SK-N-SH (cell line): ENCODE measurements at regions not wholly inside any gene's neighbourhood (a gene's known extent, or its start where the extent isn't known, plus 50 kb on each side); places are given as distances from the start of the nearest gene placed in this dataset.

Experiments used
- CTCF ChIA-PET: fragments of 300-600, 350-600 bp; formaldehyde crosslinking; extraction: SDS; loops from one replicate; lab custom pipeline; 2021; lab: Yijun Ruan, JAX
- POLR2A ChIA-PET: fragments of 350-600 bp; sonication (Branson Sonifier 250); formaldehyde crosslinking; extraction: SDS; loops from one replicate; lab custom pipeline; 2020; ENCODE audit warnings: antibody characterized with exemption, inconsistent platforms; lab: Yijun Ruan, JAX
- DNase-seq: peaks from one replicate; pipeline ENCODE4 v3.0.0; 2012
- H2AFZ ChIP-seq: fragments of 200-600 bp; sonication (generic); 2 replicates; pipeline ENCODE4 v1.8.1; 2016; ENCODE audit warnings: antibody characterized with exemption, mild to moderate bottlenecking, low read depth
- H3F3A ChIP-seq: fragments of 200-600 bp; sonication (generic); replicated peaks from 2 replicates; pipeline ENCODE3; 2016; ENCODE audit warnings: antibody characterized with exemption, mild to moderate bottlenecking; ENCODE audit not compliant: insufficient read depth
- H3K27ac ChIP-seq, 2 experiments: fragments of 200-500 bp in 1 of 2; fragments of 200-600 bp in 1 of 2; sonication (Bioruptor generic) in 1 of 2; sonication (generic), shearing (Covaris generic) in 1 of 2; 2 replicates each; pipeline versions ENCODE4 v1.5.1 to v1.6.1; 2014 to 2016; ENCODE audit warnings: low read depth in 2 of 2, inconsistent platforms in 1 of 2, low read length in 1 of 2, mild to moderate bottlenecking in 1 of 2, mixed read lengths in 1 of 2
- H3K27me3 ChIP-seq: fragments of 200-600 bp; sonication (generic), shearing (Covaris generic); 2 replicates; pipeline ENCODE4 v1.6.1; 2016; ENCODE audit warnings: mixed run types; ENCODE audit not compliant: insufficient read depth
- H3K36me3 ChIP-seq, 2 experiments: fragments of 200-500 bp in 1 of 2; fragments of 200-600 bp in 1 of 2; sonication (Bioruptor generic) in 1 of 2; sonication (generic) in 1 of 2; replicated peaks in 1 of 2; 2 replicates each; pipeline versions ENCODE3 to v1.5.1; 2014 to 2016; ENCODE audit warnings: low read length in 1 of 2, mild to moderate bottlenecking in 1 of 2; ENCODE audit not compliant: insufficient read depth in 2 of 2, control insufficient read depth in 1 of 2
- H3K4me1 ChIP-seq, 2 experiments: fragments of 200-500 bp in 1 of 2; fragments of 200-600 bp in 1 of 2; sonication (Bioruptor generic) in 1 of 2; sonication (generic), shearing (Covaris generic) in 1 of 2; 2 replicates each; pipeline versions ENCODE4 v1.5.1 to v1.6.1; 2014 to 2016; ENCODE audit warnings: low read depth in 1 of 2, low read length in 1 of 2, mixed run types in 1 of 2; ENCODE audit not compliant: insufficient read depth in 2 of 2, control insufficient read depth in 1 of 2
- H3K4me2 ChIP-seq: fragments of 200-600 bp; sonication (generic), shearing (Covaris generic); 2 replicates; pipeline ENCODE4 v1.6.1; 2017; ENCODE audit warnings: mixed run types
- H3K4me3 ChIP-seq, 2 experiments: fragments of 200-500 bp in 1 of 2; fragments of 200-600 bp in 1 of 2; sonication (Bioruptor generic) in 1 of 2; sonication (generic), shearing (Covaris generic) in 1 of 2; 2 replicates each; pipeline versions ENCODE4 v1.5.1 to v1.8.1; 2014 to 2016; ENCODE audit warnings: low read depth in 2 of 2, inconsistent platforms in 1 of 2, low read length in 1 of 2, mild to moderate bottlenecking in 1 of 2, mixed read lengths in 1 of 2, moderate library complexity in 1 of 2
- H3K79me2 ChIP-seq: fragments of 200-600 bp; sonication (generic); 2 replicates; pipeline ENCODE4 v1.8.1; 2017; ENCODE audit warnings: mild to moderate bottlenecking; ENCODE audit not compliant: insufficient read depth
- H3K9ac ChIP-seq: fragments of 200-600 bp; sonication (generic); 2 replicates; pipeline ENCODE4 v1.6.1; 2017; ENCODE audit warnings: mixed run types
- H3K9me2 ChIP-seq: fragments of 200-600 bp; sonication (generic); 2 replicates; pipeline ENCODE4 v1.6.1; 2017; ENCODE audit warnings: mixed run types
- H3K9me3 ChIP-seq: fragments of 200-600 bp; sonication (generic); 2 replicates; pipeline ENCODE4 v1.6.1; 2017; ENCODE audit warnings: mixed run types, mild to moderate bottlenecking, moderate library complexity
- H4K20me1 ChIP-seq: fragments of 200-600 bp; sonication (generic); 2 replicates; pipeline ENCODE4 v1.6.1; 2017; ENCODE audit warnings: mild to moderate bottlenecking, mixed run types; ENCODE audit not compliant: insufficient read depth
- CHD2 ChIP-seq: fragments of 150-350 bp; IDR thresholded peaks from 2 replicates; pipeline ENCODE4 v1.6.1; 2018; ENCODE audit warnings: low read length; ENCODE audit not compliant: partially characterized antibody
- ELF1 ChIP-seq: IDR thresholded peaks from 2 replicates; pipeline ENCODE4 v1.4.0; 2012
- FOXJ3 ChIP-seq: sonication (generic); formaldehyde crosslinking; IDR thresholded peaks from 2 replicates; pipeline ENCODE4 v1.5.1; 2020; ENCODE audit warnings: mild to moderate bottlenecking, missing genetic modification reagents
- GATA2 ChIP-seq: sonication (generic); formaldehyde crosslinking; IDR thresholded peaks from 2 replicates; pipeline ENCODE4 v1.5.0; 2020; ENCODE audit warnings: mild to moderate bottlenecking, missing genetic modification reagents
- NFIC ChIP-seq: IDR thresholded peaks from 2 replicates; pipeline ENCODE4 v1.4.0; 2012; ENCODE audit warnings: borderline replicate concordance
- NRF1 ChIP-seq: IDR thresholded peaks from 2 replicates; pipeline ENCODE4 v1.6.1; 2012; ENCODE audit warnings: low read depth, mild to moderate bottlenecking, low read length
- POLR2AphosphoS5 ChIP-seq: IDR thresholded peaks from 2 replicates; pipeline ENCODE4 v1.6.1; 2012; ENCODE audit warnings: low read depth, low read length
- RAD21 ChIP-seq: IDR thresholded peaks from 2 replicates; pipeline ENCODE4 v1.6.1; 2012; ENCODE audit warnings: mild to moderate bottlenecking, low read length
- RFX5 ChIP-seq: IDR thresholded peaks from 2 replicates; pipeline ENCODE4 v1.6.1; 2012; ENCODE audit warnings: mild to moderate bottlenecking, improper control_type of control experiment, low read length
- SIN3A ChIP-seq: IDR thresholded peaks from 2 replicates; pipeline ENCODE4 v1.6.1; 2012; ENCODE audit warnings: low read depth, mild to moderate bottlenecking, low read length, moderate library complexity, borderline replicate concordance
- SMC3 ChIP-seq: IDR thresholded peaks from 2 replicates; pipeline ENCODE4 v1.6.1; 2012; ENCODE audit warnings: low read depth, low read length, improper control_type of control experiment
- TCF12 ChIP-seq: IDR thresholded peaks from 2 replicates; pipeline ENCODE4 v1.4.0; 2012
- TEAD4 ChIP-seq: IDR thresholded peaks from 2 replicates; pipeline ENCODE4 v1.4.0; 2012; ENCODE audit warnings: mild to moderate bottlenecking, borderline replicate concordance; ENCODE audit not compliant: insufficient read depth
- YY1 ChIP-seq: IDR thresholded peaks from 2 replicates; pipeline ENCODE4 v1.4.0; 2012; ENCODE audit warnings: low read depth, mild to moderate bottlenecking
- WGBS: methylation state at CpG from one replicate; pipeline ENCODE4 v1.1.6; 2017; ENCODE audit warnings: low lambda C conversion rate; 5-methylcytosine and 5-hydroxymethylcytosine counted together
- TF ChIP-seq, protein P1 (sequence below): IDR thresholded peaks from 2 replicates; pipeline ENCODE4 v1.6.1; 2012; ENCODE audit warnings: mild to moderate bottlenecking, low read depth, low read length, moderate library complexity
- TF ChIP-seq, protein P2 (sequence below): fragments of 150-350 bp; IDR thresholded peaks from 2 replicates; pipeline ENCODE4 v1.6.1; 2016; ENCODE audit warnings: mild to moderate bottlenecking, low read depth, low read length
- TF ChIP-seq, protein P3 (sequence below): fragments of 200-600 bp; sonication (generic); IDR thresholded peaks from 2 replicates; pipeline ENCODE4 v1.6.1; 2017; ENCODE audit warnings: antibody characterized with exemption, mild to moderate bottlenecking, moderate library complexity
- TF ChIP-seq, protein P4 (sequence below): IDR thresholded peaks from 2 replicates; pipeline ENCODE4 v1.4.0; 2012; ENCODE audit warnings: low read depth, borderline replicate concordance
- TF ChIP-seq, protein P5 (sequence below): IDR thresholded peaks from 2 replicates; pipeline ENCODE4 v1.4.0; 2012; ENCODE audit warnings: low read depth

DNA sequence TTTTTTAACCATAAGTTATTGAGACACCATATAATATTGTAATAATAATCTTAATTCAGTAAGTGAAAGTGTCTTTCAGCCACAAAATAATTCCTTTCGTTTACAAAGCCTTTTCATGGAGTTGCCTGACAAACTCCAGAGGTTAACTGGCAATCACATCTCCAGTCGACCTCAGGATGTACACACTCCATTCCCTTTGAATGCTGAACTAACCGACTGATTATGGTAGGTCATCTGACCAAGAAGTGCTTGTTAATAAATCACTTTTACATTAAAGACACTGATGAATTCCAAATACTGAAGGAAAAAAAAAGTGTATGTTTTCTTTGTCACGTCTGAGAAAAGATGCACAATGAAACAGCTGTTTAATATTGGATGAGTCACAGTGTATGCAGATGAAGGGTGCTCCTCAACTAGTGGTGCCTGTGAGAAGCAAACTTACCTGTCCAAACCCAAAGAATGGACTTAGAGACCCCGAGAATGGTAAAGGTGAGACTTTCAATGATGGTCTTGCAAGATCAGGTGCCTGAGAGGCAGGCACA, 348.1 kb upstream of the VWC2 start:
- H3K9ac ChIP-seq, result no peak overlapping the region
- no peaks in the 10 kb centered on the region for H3K9me3 ChIP-seq
- no peaks in the 10 kb centered on the region for H3K36me3 ChIP-seq
- H3K79me2 ChIP-seq, result no peaks in the 10 kb centered on the region
- TF ChIP-seq SIN3A (no peak), TEAD4 (no peak), RAD21 (no peak), POLR2AphosphoS5 (no peak), TCF12 (no peak), ELF1 (no peak), RFX5 (no peak), NRF1 (no peak), GATA2 (no peak), YY1 (no peak), FOXJ3 (CRISPR knock-in tag) (no peak), NFIC (no peak), SMC3 (no peak), CHD2 (no peak)
- TF ChIP-seq, protein P1, sequence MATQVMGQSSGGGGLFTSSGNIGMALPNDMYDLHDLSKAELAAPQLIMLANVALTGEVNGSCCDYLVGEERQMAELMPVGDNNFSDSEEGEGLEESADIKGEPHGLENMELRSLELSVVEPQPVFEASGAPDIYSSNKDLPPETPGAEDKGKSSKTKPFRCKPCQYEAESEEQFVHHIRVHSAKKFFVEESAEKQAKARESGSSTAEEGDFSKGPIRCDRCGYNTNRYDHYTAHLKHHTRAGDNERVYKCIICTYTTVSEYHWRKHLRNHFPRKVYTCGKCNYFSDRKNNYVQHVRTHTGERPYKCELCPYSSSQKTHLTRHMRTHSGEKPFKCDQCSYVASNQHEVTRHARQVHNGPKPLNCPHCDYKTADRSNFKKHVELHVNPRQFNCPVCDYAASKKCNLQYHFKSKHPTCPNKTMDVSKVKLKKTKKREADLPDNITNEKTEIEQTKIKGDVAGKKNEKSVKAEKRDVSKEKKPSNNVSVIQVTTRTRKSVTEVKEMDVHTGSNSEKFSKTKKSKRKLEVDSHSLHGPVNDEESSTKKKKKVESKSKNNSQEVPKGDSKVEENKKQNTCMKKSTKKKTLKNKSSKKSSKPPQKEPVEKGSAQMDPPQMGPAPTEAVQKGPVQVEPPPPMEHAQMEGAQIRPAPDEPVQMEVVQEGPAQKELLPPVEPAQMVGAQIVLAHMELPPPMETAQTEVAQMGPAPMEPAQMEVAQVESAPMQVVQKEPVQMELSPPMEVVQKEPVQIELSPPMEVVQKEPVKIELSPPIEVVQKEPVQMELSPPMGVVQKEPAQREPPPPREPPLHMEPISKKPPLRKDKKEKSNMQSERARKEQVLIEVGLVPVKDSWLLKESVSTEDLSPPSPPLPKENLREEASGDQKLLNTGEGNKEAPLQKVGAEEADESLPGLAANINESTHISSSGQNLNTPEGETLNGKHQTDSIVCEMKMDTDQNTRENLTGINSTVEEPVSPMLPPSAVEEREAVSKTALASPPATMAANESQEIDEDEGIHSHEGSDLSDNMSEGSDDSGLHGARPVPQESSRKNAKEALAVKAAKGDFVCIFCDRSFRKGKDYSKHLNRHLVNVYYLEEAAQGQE, result no peak
- TF ChIP-seq, protein P2, sequence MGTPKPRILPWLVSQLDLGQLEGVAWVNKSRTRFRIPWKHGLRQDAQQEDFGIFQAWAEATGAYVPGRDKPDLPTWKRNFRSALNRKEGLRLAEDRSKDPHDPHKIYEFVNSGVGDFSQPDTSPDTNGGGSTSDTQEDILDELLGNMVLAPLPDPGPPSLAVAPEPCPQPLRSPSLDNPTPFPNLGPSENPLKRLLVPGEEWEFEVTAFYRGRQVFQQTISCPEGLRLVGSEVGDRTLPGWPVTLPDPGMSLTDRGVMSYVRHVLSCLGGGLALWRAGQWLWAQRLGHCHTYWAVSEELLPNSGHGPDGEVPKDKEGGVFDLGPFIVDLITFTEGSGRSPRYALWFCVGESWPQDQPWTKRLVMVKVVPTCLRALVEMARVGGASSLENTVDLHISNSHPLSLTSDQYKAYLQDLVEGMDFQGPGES, result no peak
- TF ChIP-seq, protein P3, sequence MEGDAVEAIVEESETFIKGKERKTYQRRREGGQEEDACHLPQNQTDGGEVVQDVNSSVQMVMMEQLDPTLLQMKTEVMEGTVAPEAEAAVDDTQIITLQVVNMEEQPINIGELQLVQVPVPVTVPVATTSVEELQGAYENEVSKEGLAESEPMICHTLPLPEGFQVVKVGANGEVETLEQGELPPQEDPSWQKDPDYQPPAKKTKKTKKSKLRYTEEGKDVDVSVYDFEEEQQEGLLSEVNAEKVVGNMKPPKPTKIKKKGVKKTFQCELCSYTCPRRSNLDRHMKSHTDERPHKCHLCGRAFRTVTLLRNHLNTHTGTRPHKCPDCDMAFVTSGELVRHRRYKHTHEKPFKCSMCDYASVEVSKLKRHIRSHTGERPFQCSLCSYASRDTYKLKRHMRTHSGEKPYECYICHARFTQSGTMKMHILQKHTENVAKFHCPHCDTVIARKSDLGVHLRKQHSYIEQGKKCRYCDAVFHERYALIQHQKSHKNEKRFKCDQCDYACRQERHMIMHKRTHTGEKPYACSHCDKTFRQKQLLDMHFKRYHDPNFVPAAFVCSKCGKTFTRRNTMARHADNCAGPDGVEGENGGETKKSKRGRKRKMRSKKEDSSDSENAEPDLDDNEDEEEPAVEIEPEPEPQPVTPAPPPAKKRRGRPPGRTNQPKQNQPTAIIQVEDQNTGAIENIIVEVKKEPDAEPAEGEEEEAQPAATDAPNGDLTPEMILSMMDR, result no peak
- TF ChIP-seq, protein P4, sequence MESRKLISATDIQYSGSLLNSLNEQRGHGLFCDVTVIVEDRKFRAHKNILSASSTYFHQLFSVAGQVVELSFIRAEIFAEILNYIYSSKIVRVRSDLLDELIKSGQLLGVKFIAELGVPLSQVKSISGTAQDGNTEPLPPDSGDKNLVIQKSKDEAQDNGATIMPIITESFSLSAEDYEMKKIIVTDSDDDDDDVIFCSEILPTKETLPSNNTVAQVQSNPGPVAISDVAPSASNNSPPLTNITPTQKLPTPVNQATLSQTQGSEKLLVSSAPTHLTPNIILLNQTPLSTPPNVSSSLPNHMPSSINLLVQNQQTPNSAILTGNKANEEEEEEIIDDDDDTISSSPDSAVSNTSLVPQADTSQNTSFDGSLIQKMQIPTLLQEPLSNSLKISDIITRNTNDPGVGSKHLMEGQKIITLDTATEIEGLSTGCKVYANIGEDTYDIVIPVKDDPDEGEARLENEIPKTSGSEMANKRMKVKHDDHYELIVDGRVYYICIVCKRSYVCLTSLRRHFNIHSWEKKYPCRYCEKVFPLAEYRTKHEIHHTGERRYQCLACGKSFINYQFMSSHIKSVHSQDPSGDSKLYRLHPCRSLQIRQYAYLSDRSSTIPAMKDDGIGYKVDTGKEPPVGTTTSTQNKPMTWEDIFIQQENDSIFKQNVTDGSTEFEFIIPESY, result no peak
- TF ChIP-seq, protein P5, sequence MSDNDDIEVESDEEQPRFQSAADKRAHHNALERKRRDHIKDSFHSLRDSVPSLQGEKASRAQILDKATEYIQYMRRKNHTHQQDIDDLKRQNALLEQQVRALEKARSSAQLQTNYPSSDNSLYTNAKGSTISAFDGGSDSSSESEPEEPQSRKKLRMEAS, result no peak
- ChIA-PET CTCF (no interaction called here), POLR2A (no interaction called here)
- H3K4me2 ChIP-seq, result no peak overlapping the region
- H3K4me1 ChIP-seq, result no peaks in the 10 kb centered on the region
- 2% methylated on average over 5 of the region's 5 CpGs for WGBS
- DNase-seq, result no peak
- H3K27ac ChIP-seq, result no peak overlapping the region
- no peaks in the 10 kb centered on the region for H4K20me1 ChIP-seq
- H2AFZ ChIP-seq, result no peak overlapping the region
- no peak overlapping the region; a peak in 1 of 4 replicates for H3K4me3 ChIP-seq
- H3K9me2 ChIP-seq, result no peaks in the 10 kb centered on the region
- H3F3A ChIP-seq, result no peaks in the 10 kb centered on the region
- no peaks in the 10 kb centered on the region for H3K27me3 ChIP-seq
